KG1 (cell line): ENCODE measurements at regions not wholly inside any gene's neighbourhood (a gene's known extent, or its start where the extent isn't known, plus 50 kb on each side); places are given as distances from the start of the nearest gene placed in this dataset.

ENCODE experiments used
- DNase-seq: peaks from one replicate; lab custom pipeline; 2025; lab: John Stamatoyannopoulos, UW

GRCh38 chr1:209510063-209510462 lies 73.5 kb upstream of the CAMK1G start:
- DNase-seq, result no peak

GRCh38 chr1:209511169-209511568 lies 72.3 kb upstream of the CAMK1G start:
- DNase-seq, result no peak

GRCh38 chr1:209512821-209513220 lies 70.7 kb upstream of the CAMK1G start:
- no peak for DNase-seq

- no peak for DNase-seq
Observed at GRCh38 chr1:209513226-209513625, 70.3 kb upstream of the CAMK1G start.

- DNase-seq, result no peak
Observed at GRCh38 chr1:209516771-209517680, 66.5 kb upstream of the CAMK1G start.

- no peak for DNase-seq
Observed at GRCh38 chr1:209517681-209518050, 65.8 kb upstream of the CAMK1G start.

GRCh38 chr1:209519786-209520185 lies 63.7 kb upstream of the CAMK1G start:
- no peak for DNase-seq

- DNase-seq, result no peak
Observed at GRCh38 chr1:209522826-209523225, 60.7 kb upstream of the CAMK1G start.

GRCh38 chr1:209526137-209526536 lies 57.4 kb upstream of the CAMK1G start:
- no peak for DNase-seq

GRCh38 chr1:209527372-209527771 lies 56.1 kb upstream of the CAMK1G start:
- DNase-seq, result no peak

GRCh38 chr1:209527993-209528717 lies 55.4 kb upstream of the CAMK1G start:
- no peak for DNase-seq

- no peak for DNase-seq
Observed at GRCh38 chr1:209529233-209529632, 54.3 kb upstream of the CAMK1G start.

GRCh38 chr1:209531006-209531405 lies 52.5 kb upstream of the CAMK1G start:
- no peak for DNase-seq

- no peak for DNase-seq
Observed at GRCh38 chr1:209531549-209531948, 52.0 kb upstream of the CAMK1G start.
